Stimulated activated CD4-positive, alpha-beta T cell treated with anti-CD3 and anti-CD28 coated beads, Interleukin-12 subunit alpha, Interleukin-12 subunit beta, amount 100 ng/mL, for 24 hours (primary cell): ENCODE measurements at regions not wholly inside any gene's neighbourhood (a gene's known extent, or its start where the extent isn't known, plus 50 kb on each side); places are given as distances from the start of the nearest gene placed in this dataset.
"Not testable (repeated sequence)": the region's sequence is repeated elsewhere in the genome, so short reads cannot be mapped to it uniquely, and the experiment has no call there.

Experiments used
- DNase-seq, 2 experiments: peaks; one replicate each; pipeline ENCODE4 v3.0.0-alpha.2; 2020; ENCODE audit warnings: low read depth in 2 of 2

DNA sequence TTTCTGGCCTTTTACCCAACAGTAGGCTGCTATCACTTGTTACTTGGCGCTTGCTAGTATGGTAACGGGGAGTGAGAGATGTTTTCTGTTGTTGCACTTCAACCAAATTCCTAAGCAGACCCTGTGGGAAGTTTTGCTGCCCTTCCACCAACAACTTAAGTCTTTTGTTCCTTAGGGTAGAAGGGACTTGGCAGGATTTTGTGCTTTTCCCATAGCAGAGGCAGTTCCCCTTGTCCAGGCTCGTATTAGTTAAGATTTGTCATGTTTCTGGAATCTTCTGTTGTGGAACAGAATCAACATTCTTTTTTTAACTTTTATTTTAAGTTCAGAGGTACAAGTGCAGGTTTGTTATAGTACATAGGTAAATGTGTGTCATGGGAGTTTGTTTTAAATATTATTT, 73.2 kb upstream of the SGIP1 start:
- DNase-seq: no peak

DNA sequence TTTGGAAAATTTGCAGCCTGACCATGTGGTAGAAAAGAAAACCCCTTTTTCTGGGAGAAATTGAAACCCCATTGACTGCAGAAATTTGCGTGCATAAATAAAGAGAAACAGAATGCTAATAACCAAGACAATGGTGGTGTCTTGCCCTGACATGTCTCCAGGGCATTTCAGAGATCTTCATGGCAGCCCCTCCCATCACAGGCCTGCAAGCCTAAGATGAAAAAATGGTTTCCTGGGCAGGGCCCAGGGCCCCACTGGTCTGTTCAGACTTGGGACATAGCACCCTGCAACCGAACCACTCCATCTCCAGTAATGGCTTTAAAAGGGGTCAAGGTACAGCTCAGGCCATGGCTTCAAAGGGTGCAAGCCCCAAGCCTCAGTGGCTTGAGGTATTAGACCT, 71.6 kb upstream of the SGIP1 start:
- no peak for DNase-seq

GRCh38 chr1:66464351-66464750, 69.6 kb upstream of the SGIP1 start:
- no peak for DNase-seq

DNA sequence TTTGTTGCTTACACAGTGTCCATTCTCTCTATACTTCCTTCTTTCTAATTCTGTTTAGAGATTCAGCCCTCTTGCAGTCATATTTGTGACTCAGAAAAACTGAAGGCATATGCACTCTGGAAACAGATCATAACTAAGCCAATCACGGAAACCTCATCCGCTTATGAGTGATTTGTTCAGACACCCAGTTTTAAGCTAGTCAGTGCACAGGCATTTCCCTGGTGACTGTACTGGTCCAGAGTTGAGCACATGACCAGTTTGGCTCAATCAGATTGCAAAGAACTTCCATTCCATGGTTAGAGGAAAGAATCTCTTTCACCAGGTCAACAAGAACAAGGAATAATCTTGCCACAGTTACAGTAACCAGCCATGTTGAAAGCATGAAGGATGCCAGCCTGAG, 69.2 kb upstream of the SGIP1 start:
- DNase-seq: no peak

GRCh38 chr1:66466695-66467094, 67.3 kb upstream of the SGIP1 start:
- not testable (repeated sequence) for DNase-seq

GRCh38 chr1:66468722-66469121, 65.2 kb upstream of the SGIP1 start:
- DNase-seq: no peak

- DNase-seq: no peak
Measured at GRCh38 chr1:66475940-66476339, 58.0 kb upstream of the SGIP1 start.

DNA sequence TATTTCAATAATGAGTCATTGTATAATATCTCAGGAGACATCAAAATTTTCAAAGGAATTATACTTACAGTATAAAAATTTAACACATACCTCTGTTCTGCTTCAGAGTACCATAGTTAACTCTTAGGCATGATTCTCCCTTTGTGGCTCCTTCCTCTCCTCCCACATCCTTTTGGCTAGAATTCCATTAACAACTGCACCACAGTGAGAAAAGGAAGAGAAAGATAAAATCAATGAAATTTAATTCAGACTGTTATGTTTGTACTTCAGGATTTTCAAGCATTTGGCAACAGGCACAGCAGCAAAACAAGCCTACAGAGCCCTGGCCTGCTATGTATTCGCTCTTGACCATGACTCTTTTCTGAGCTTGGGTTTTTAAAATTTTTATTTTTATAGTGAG, 57.2 kb upstream of the SGIP1 start:
- no peak for DNase-seq

- no peak for DNase-seq
Measured at GRCh38 chr1:66478116-66478515, 55.8 kb upstream of the SGIP1 start.

DNA sequence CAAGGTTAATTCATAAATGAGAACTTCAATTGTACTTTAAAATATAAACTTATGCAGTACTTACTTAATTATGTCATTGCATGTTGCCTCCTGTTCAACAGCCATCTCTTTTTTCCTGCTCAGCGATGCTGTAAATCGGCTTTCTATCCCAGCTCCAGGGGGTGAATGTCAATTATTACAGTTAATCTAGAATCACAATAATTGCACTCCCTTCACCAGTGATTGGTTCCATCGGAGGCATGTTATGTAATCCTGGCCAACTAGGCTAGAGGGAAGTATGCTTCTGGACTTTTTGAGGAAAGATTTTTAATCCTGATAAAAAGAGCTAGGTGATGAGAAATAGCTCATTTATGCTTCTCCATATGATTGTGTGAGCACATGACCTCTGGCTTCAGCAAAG, 53.8 kb upstream of the SGIP1 start:
- no peak for DNase-seq

- not testable (repeated sequence) for DNase-seq
Measured at GRCh38 chr1:66481215-66481614, 52.7 kb upstream of the SGIP1 start.
